HCT116 (cell line): ENCODE measurements at regions not wholly inside any gene's neighbourhood (a gene's known extent, or its start where the extent isn't known, plus 50 kb on each side); places are given as distances from the start of the nearest gene placed in this dataset.

Source experiments
- CBX3 ChIP-seq: IDR thresholded peaks from 2 replicates; pipeline ENCODE4 v1.6.1; 2012; ENCODE audit warnings: low read depth
- CTCF ChIP-seq, 3 experiments: fragments of 200-600 bp in 1 of 3; sonication (generic) in 1 of 3; IDR thresholded peaks in 2 of 3; conservative IDR thresholded peaks in 1 of 3; 2 replicates each; pipeline ENCODE4 v1.5.1; 2012 to 2017; ENCODE audit warnings: low read depth in 2 of 3, low read length in 2 of 3, antibody characterized with exemption in 1 of 3, borderline replicate concordance in 1 of 3, control low read depth in 1 of 3, mild to moderate bottlenecking in 1 of 3, mixed read lengths in 1 of 3, mixed run types in 1 of 3, moderate library complexity in 1 of 3; ENCODE audit not compliant: insufficient read depth in 1 of 3
- EGR1 ChIP-seq: IDR thresholded peaks from 2 replicates; pipeline ENCODE4 v1.6.1; 2012; ENCODE audit warnings: low read depth
- POLR2A ChIP-seq: IDR thresholded peaks from 2 replicates; pipeline ENCODE4 v1.7.0; 2011; ENCODE audit warnings: borderline replicate concordance; ENCODE audit not compliant: insufficient read depth, insufficient read length; ENCODE audit errors: extremely low read depth
- REST ChIP-seq: IDR thresholded peaks from 2 replicates; pipeline ENCODE4 v1.6.1; 2012; ENCODE audit warnings: low read depth
- SIN3A ChIP-seq: IDR thresholded peaks from 2 replicates; pipeline ENCODE4 v1.6.1; 2012; ENCODE audit warnings: low read depth
- SP1 ChIP-seq: IDR thresholded peaks from 2 replicates; pipeline ENCODE4 v1.6.1; 2012; ENCODE audit warnings: low read depth
- YY1 ChIP-seq: IDR thresholded peaks from 2 replicates; pipeline ENCODE4 v1.6.1; 2011; ENCODE audit warnings: low read length, low read depth, moderate library complexity, mild to moderate bottlenecking; ENCODE audit not compliant: insufficient replicate concordance; ENCODE audit errors: extremely low read depth

GRCh38 chr3:176798680-176799079 is 398.6 kb downstream of the TBL1XR1 start:
- TF ChIP-seq CBX3 (no peak), CTCF (IDR thresholded peaks at IDR 0.05 in 2 of 3, conservative IDR thresholded peaks at IDR 0.05 in 1 of 3; ENCODE audit: borderline replicate concordance in 1 of 3, insufficient read depth in 1 of 3, low read depth in 2 of 3, low read length in 2 of 3) (no peak), EGR1 (no peak), SIN3A (no peak), REST (no peak), SP1 (no peak), POLR2A (no peak), YY1 (no peak)
